Transverse colon (tissue), 3 donors: ENCODE measurements at regions not wholly inside any gene's neighbourhood (a gene's known extent, or its start where the extent isn't known, plus 50 kb on each side); places are given as distances from the start of the nearest gene placed in this dataset.

Source experiments
- POLR2A ChIP-seq: fragments of 450-650 bp; IDR thresholded peaks from one replicate; pipeline ENCODE4 v1.6.1; 2016; ENCODE audit warnings: antibody characterized with exemption, mild to moderate bottlenecking, moderate library complexity
- TF ChIP-seq, protein P1 (sequence below), 5 experiments: fragments of 200-600 bp in 3 of 5; fragments of 450-650 bp in 2 of 5; sonication (generic) in 3 of 5; IDR thresholded peaks; 1 replicate in 2 of 5; 2 replicates in 3 of 5; pipeline ENCODE4 v1.5.1; 2016 to 2017; ENCODE audit warnings: antibody characterized with exemption in 5 of 5, inconsistent platforms in 3 of 5, mild to moderate bottlenecking in 2 of 5, moderate library complexity in 1 of 5

DNA sequence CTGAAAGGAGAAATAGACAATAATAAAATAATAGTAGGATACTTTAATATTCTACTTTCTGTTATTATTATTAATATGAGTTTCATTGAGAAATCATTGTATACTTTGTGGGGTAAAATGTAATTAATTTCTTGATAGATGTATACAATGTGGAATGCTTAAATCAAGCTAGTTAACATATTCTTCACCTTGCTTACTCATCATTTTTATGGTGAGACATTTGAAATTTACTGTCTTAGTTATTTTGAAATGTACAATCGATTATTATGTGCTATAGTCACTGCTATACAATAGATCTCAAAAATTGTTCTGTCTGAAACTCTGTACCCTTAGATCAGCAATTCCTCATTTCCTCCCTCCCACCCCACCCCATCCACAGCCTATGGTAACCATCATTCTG, 720.3 kb downstream of the RNF144B start:
- TF ChIP-seq, protein P1, sequence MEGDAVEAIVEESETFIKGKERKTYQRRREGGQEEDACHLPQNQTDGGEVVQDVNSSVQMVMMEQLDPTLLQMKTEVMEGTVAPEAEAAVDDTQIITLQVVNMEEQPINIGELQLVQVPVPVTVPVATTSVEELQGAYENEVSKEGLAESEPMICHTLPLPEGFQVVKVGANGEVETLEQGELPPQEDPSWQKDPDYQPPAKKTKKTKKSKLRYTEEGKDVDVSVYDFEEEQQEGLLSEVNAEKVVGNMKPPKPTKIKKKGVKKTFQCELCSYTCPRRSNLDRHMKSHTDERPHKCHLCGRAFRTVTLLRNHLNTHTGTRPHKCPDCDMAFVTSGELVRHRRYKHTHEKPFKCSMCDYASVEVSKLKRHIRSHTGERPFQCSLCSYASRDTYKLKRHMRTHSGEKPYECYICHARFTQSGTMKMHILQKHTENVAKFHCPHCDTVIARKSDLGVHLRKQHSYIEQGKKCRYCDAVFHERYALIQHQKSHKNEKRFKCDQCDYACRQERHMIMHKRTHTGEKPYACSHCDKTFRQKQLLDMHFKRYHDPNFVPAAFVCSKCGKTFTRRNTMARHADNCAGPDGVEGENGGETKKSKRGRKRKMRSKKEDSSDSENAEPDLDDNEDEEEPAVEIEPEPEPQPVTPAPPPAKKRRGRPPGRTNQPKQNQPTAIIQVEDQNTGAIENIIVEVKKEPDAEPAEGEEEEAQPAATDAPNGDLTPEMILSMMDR (IDR thresholded peaks at IDR 0.05): no peak
- no peak for TF ChIP-seq POLR2A
